A549 (cell line): ENCODE measurements at regions not wholly inside any gene's neighbourhood (a gene's known extent, or its start where the extent isn't known, plus 50 kb on each side); places are given as distances from the start of the nearest gene placed in this dataset.

Source experiments
- CTCF ChIP-seq: fragments of >200 bp; sonication (Bioruptor Twin); formaldehyde crosslinking; IDR thresholded peaks from 3 replicates; pipeline ENCODE4 v1.5.1; 2016
- ELK1 ChIP-seq: fragments of 150-350 bp; IDR thresholded peaks from 2 replicates; pipeline ENCODE4 v1.6.1; 2014; ENCODE audit warnings: low read depth, mild to moderate bottlenecking, low read length
- JUN ChIP-seq, 2 experiments: fragments of >200 bp; sonication (Bioruptor Twin); formaldehyde crosslinking; IDR thresholded peaks; 2 replicates in 1 of 2; 3 replicates in 1 of 2; pipeline ENCODE4 v1.6.1; 2016 to 2017
- KDM1A ChIP-seq: fragments of 200-600 bp; sonication (generic); IDR thresholded peaks from 2 replicates; pipeline ENCODE4 v1.6.1; 2016; ENCODE audit warnings: low read depth, mild to moderate bottlenecking
- MAZ ChIP-seq: fragments of 150-350 bp; IDR thresholded peaks from 2 replicates; pipeline ENCODE4 v1.6.1; 2014; ENCODE audit warnings: antibody characterized with exemption, low read depth, low read length, borderline replicate concordance
- NPAS2 ChIP-seq: fragments of 250-450 bp; sonication (Bioruptor Pico); IDR thresholded peaks from 2 replicates; pipeline ENCODE4 v1.8.0; 2022; ENCODE audit warnings: mild to moderate bottlenecking, moderate library complexity, borderline replicate concordance
- NR3C1 ChIP-seq: fragments of >200 bp; sonication (Bioruptor Twin); formaldehyde crosslinking; IDR thresholded peaks from 3 replicates; pipeline ENCODE4 v1.6.1; 2017
- PHF8 ChIP-seq: fragments of 200-600 bp; sonication (generic); IDR thresholded peaks from 2 replicates; pipeline ENCODE4 v1.6.1; 2016; ENCODE audit warnings: low read depth, mild to moderate bottlenecking, antibody characterized with exemption, moderate library complexity, borderline replicate concordance
- POLR2A ChIP-seq: IDR thresholded peaks from 2 replicates; pipeline ENCODE4 v1.6.1; 2012; ENCODE audit warnings: mild to moderate bottlenecking, low read length
- RAD21 ChIP-seq, 2 experiments: fragments of >200 bp in 1 of 2; sonication (Bioruptor Twin) in 1 of 2; formaldehyde crosslinking in 1 of 2; IDR thresholded peaks in 1 of 2; conservative IDR thresholded peaks in 1 of 2; 2 replicates in 1 of 2; 3 replicates in 1 of 2; pipeline ENCODE4 v1.6.1; 2012 to 2018; ENCODE audit warnings: inconsistent platforms in 1 of 2
- REST ChIP-seq: fragments of 200-600 bp; sonication (generic); IDR thresholded peaks from 2 replicates; pipeline ENCODE4 v1.6.1; 2016; ENCODE audit warnings: antibody characterized with exemption, mild to moderate bottlenecking, moderate library complexity
- RFX5 ChIP-seq: fragments of 450-650 bp; IDR thresholded peaks from 2 replicates; pipeline ENCODE4 v1.7.1; 2014; ENCODE audit warnings: antibody characterized with exemption, mild to moderate bottlenecking, moderate library complexity
- SREBF2 ChIP-seq: fragments of 450-650 bp; IDR thresholded peaks from 2 replicates; pipeline ENCODE4 v1.6.1; 2014; ENCODE audit warnings: mild to moderate bottlenecking, moderate library complexity
- ZNF302 ChIP-seq: fragments of 250-450 bp; sonication (Bioruptor Pico); IDR thresholded peaks from 2 replicates; pipeline ENCODE4 v1.9.0; 2021; ENCODE audit warnings: inconsistent platforms, mild to moderate bottlenecking, moderate library complexity

GRCh38 chr3:176632925-176633324, 564.4 kb downstream of the TBL1XR1 start:
- TF ChIP-seq CTCF (no peak), ZNF302 (CRISPR knock-in tag) (no peak), REST (no peak), POLR2A (no peak), RAD21 (conservative IDR thresholded peaks at IDR 0.05 in 1 of 2, IDR thresholded peaks at IDR 0.05 in 1 of 2) (no peak), SREBF2 (no peak), MAZ (no peak), ELK1 (no peak), NR3C1 (no peak), KDM1A (no peak), NPAS2 (no peak), JUN (IDR thresholded peaks at IDR 0.05) (no peak), RFX5 (no peak), PHF8 (no peak)
